ENCODE measurements at regions not wholly inside any gene's neighbourhood (a gene's known extent, or its start where the extent isn't known, plus 50 kb on each side); places are given as distances from the start of the nearest gene placed in this dataset.

DNA sequence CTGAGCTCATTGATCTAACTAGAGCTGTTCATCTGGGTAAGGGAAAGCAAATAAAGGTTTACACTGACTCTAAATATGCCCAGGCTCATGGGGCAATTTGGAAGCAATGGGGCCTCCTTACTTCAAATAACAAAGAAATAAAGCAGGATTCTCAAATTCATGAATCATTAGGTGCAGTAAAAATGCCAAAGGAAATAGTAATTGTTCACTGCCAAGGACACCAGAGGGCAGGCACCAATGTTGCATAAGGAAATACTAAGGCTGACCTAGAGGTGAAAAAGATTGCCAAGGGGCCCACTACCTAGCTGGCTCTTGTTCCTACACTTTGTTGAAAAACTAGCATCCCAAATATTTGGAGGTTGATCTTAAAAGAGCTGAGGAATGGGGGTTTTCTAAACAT, 1686.7 kb upstream of the MIR17HG start:
- TF ChIP-seq, protein P1, sequence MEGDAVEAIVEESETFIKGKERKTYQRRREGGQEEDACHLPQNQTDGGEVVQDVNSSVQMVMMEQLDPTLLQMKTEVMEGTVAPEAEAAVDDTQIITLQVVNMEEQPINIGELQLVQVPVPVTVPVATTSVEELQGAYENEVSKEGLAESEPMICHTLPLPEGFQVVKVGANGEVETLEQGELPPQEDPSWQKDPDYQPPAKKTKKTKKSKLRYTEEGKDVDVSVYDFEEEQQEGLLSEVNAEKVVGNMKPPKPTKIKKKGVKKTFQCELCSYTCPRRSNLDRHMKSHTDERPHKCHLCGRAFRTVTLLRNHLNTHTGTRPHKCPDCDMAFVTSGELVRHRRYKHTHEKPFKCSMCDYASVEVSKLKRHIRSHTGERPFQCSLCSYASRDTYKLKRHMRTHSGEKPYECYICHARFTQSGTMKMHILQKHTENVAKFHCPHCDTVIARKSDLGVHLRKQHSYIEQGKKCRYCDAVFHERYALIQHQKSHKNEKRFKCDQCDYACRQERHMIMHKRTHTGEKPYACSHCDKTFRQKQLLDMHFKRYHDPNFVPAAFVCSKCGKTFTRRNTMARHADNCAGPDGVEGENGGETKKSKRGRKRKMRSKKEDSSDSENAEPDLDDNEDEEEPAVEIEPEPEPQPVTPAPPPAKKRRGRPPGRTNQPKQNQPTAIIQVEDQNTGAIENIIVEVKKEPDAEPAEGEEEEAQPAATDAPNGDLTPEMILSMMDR (IDR thresholded peaks at IDR 0.05) = no peak
- TF ChIP-seq POLR2A (IDR thresholded peaks at IDR 0.05) = no peak

All from thyroid gland (tissue), 4 donors.